Kidney epithelial cell (primary cell): ENCODE measurements at regions not wholly inside any gene's neighbourhood (a gene's known extent, or its start where the extent isn't known, plus 50 kb on each side); places are given as distances from the start of the nearest gene placed in this dataset.

Experiments
- DNase-seq: peaks from one replicate; pipeline ENCODE4 v3.0.0-alpha.2; 2010; ENCODE audit warnings: low read depth
- H3K27me3 ChIP-seq: 2 replicates; pipeline ENCODE4 v1.6.0; 2011; ENCODE audit warnings: low read length; ENCODE audit not compliant: control insufficient read depth, insufficient read depth
- H3K36me3 ChIP-seq: 2 replicates; pipeline ENCODE4 v1.5.1; 2011; ENCODE audit warnings: low read length; ENCODE audit not compliant: control insufficient read depth, insufficient read depth
- H3K4me3 ChIP-seq: 2 replicates; pipeline ENCODE4 v1.5.1; 2011; ENCODE audit warnings: low read depth, mild to moderate bottlenecking, control low read depth, low read length
- TF ChIP-seq, protein P1 (sequence below): IDR thresholded peaks from 2 replicates; pipeline ENCODE4 v1.5.1; 2011; ENCODE audit warnings: mild to moderate bottlenecking, moderate library complexity, low read length, control low read depth, inconsistent platforms; ENCODE audit not compliant: insufficient read depth, poor library complexity, severe bottlenecking

DNA sequence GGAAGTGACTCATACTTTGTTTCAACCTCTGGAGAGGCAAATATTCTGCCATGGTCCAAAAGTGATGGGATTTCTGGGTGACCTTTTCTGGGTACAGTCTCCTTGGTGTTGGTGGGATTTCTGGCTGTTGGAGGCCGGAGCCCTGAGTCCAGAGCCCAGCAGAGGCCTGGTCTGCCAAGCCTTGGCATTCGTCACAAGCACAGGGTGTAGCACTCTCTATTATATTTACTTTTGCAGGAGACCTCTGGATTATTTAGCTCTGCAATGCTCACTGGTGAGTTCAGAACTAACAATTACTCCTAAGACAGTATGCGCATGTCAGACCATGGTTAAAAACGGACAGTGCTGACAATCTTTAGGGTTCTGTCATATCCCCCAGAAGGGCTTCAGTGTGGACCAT lies 201.6 kb upstream of the TWIST2 start:
- Histone ChIP-seq H3K4me3 (no peak overlapping the region), H3K27me3 (no peaks in the 10 kb centered on the region), H3K36me3 (no peaks in the 10 kb centered on the region)
- TF ChIP-seq, protein P1, sequence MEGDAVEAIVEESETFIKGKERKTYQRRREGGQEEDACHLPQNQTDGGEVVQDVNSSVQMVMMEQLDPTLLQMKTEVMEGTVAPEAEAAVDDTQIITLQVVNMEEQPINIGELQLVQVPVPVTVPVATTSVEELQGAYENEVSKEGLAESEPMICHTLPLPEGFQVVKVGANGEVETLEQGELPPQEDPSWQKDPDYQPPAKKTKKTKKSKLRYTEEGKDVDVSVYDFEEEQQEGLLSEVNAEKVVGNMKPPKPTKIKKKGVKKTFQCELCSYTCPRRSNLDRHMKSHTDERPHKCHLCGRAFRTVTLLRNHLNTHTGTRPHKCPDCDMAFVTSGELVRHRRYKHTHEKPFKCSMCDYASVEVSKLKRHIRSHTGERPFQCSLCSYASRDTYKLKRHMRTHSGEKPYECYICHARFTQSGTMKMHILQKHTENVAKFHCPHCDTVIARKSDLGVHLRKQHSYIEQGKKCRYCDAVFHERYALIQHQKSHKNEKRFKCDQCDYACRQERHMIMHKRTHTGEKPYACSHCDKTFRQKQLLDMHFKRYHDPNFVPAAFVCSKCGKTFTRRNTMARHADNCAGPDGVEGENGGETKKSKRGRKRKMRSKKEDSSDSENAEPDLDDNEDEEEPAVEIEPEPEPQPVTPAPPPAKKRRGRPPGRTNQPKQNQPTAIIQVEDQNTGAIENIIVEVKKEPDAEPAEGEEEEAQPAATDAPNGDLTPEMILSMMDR, result no peak
- DNase-seq, result no peak

DNA sequence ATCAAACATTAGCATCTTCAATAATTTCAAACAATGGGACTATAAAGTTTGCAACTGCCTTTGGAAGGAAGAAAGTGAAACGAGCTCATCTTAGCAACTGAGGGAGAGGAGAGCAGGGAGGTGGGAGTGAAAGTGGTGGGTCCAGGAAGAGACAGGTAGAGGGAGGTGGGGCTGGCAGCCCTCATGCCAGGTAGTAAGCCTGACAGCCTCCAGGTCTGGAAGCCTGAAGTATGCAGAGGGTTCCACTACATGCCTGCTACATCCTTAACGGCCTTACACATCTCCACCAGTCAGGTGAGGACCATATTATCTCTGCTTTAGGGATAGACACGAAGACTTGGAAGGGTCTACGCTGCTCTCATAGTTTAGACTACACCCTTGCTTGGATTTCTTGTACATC lies 201.1 kb upstream of the TWIST2 start:
- Histone ChIP-seq H3K4me3 (no peak overlapping the region), H3K36me3 (no peaks in the 10 kb centered on the region), H3K27me3 (no peaks in the 10 kb centered on the region)
- TF ChIP-seq, protein P1, result no peak
- DNase-seq, result no peak

DNA sequence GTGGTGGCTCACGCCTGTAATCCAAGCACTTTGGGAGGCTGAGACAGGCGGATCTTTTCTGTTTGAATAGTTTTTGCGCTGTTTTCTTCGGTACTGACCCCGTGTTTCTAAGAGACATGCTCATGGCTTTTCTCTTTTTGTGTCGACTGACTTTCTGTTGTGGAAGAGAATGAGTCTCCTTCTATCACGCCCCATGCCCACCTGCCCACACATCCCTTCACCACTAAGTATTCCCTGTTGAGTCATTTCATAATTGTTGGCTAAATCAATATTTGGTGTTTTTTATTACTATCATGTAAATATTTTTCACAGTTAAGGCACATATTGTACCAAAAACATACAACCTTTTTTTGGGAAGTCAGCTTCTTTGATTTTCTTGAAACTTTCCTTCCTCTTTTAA lies 198.8 kb upstream of the TWIST2 start:
- Histone ChIP-seq H3K27me3 (no peaks in the 10 kb centered on the region), H3K36me3 (no peaks in the 10 kb centered on the region), H3K4me3 (no peak overlapping the region)
- TF ChIP-seq, protein P1, result no peak
- no peak for DNase-seq

DNA sequence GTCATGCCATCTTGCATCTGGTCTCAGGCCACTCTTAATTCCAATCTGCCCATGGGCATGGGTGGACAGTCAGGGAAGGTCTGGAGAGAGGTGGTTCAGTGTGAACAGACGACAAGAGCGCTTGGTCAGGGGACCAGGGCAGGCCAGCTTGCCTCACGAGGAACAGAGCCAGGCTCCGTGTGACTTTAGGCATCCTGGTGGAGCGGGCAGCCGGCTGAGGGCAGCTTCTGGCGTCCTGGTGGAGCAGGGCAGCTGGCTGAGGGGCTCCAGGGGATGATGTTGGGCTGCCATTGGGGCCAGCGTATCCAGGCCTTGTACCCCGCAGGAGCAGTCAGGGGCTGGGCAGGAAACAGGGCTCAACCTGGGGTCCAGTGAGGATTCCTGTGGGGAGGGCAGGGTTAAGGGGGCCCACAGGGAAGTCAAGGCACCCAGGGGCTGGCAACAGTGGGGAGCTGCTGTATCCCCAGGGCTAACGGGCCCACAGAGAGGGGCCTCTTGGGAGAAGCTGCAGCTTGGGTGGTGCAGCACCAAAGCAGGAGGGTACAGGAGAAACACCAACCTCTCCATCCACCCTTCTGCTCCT lies 197.9 kb upstream of the TWIST2 start:
- no peak for DNase-seq
- Histone ChIP-seq H3K36me3 (no peaks in the 10 kb centered on the region), H3K4me3 (no peak overlapping the region), H3K27me3 (no peaks in the 10 kb centered on the region)
- TF ChIP-seq, protein P1, result no peak

DNA sequence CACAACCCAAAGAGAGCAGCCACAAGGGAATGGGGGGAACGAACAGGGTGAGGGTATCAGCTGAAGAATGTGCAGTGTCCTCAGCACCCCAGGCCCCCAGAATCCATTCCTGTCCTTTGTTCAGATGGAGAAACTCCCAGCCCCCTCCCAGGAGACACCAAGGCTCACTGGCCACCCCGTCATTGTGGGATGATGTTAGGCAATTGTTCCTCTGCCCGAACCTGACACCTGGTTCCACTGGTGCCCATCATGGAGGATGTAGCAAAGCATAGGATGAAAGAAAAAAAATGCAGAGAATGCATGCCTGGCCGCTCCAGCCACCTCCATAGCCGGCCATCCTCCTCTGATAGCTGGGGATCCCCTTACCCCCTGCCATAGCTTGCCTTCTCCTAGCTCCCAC lies 197.3 kb upstream of the TWIST2 start:
- Histone ChIP-seq H3K4me3 (no peak overlapping the region), H3K27me3 (no peaks in the 10 kb centered on the region), H3K36me3 (no peaks in the 10 kb centered on the region)
- no peak for DNase-seq
- TF ChIP-seq, protein P1, result no peak
